ENCODE measurements at regions not wholly inside any gene's neighbourhood (a gene's known extent, or its start where the extent isn't known, plus 50 kb on each side); places are given as distances from the start of the nearest gene placed in this dataset.

DNA sequence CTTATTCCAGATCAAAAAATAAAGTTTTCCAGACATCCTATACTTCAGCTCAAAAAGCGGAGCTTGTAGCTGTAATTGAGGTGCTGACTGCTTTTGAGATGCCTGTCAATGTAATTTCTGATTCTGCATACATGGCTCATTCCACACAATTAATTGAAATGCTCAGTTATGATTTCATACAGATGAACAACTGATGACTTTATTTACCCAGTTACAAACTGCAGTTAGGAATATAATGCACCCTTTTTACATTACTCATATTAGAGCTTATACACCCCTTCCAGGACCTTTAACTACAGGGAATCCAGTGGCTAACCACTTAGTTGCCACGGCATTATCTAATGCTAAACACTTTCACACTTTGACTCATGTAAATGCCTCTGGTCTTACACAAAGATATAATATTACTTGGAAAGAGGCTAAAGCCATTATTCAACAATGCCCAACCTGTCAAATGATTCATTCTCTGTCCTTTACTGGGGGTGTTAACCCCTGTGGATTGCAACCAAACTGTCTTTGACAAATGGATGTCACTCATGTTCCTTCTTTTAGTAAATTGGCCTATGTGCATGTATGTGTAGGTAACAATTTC is 147.3 kb downstream of the ZNF33B start (continued):
- TF ChIP-seq, protein P1, sequence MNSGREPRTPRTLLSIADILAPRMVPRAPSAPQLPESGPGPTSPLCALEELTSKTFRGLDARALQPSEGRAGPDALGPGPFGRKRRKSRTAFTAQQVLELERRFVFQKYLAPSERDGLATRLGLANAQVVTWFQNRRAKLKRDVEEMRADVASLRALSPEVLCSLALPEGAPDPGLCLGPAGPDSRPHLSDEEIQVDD (CRISPR knock-in tag; IDR thresholded peaks at IDR 0.05; ENCODE audit: borderline replicate concordance) = no peak
- TF ChIP-seq ZNF160 (CRISPR knock-in tag; IDR thresholded peaks at IDR 0.05) (no peak), HOXA7 (CRISPR knock-in tag; IDR thresholded peaks at IDR 0.05) (no peak), ZNF563 (CRISPR knock-in tag; IDR thresholded peaks at IDR 0.05) (no peak), REST (IDR thresholded peaks at IDR 0.05; ENCODE audit: borderline replicate concordance in 1 of 2, low read depth in 1 of 2, low read length in 2 of 2) (no peak), ZNF644 (CRISPR knock-in tag; IDR thresholded peaks at IDR 0.05; ENCODE audit: low read depth) (no peak), SKI (IDR thresholded peaks at IDR 0.05; ENCODE audit: partially characterized antibody) (no peak), XBP1 (CRISPR knock-in tag; IDR thresholded peaks at IDR 0.05) (no peak)
- TF ChIP-seq, protein P2, sequence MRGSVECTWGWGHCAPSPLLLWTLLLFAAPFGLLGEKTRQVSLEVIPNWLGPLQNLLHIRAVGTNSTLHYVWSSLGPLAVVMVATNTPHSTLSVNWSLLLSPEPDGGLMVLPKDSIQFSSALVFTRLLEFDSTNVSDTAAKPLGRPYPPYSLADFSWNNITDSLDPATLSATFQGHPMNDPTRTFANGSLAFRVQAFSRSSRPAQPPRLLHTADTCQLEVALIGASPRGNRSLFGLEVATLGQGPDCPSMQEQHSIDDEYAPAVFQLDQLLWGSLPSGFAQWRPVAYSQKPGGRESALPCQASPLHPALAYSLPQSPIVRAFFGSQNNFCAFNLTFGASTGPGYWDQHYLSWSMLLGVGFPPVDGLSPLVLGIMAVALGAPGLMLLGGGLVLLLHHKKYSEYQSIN (CRISPR knock-in tag; IDR thresholded peaks at IDR 0.05; ENCODE audit: borderline replicate concordance) = no peak
